GM12892 (cell line): ENCODE measurements at regions not wholly inside any gene's neighbourhood (a gene's known extent, or its start where the extent isn't known, plus 50 kb on each side); places are given as distances from the start of the nearest gene placed in this dataset.

Experiments used
- DNase-seq: peaks from one replicate; pipeline ENCODE4 v3.0.0; 2011; ENCODE audit not compliant: insufficient read length
- FAIRE-seq: peaks from 2 replicates; lab custom pipeline; 2011; peaks lifted over from hg19 to GRCh38; lab: Jason Lieb, UNC
- POLR2A ChIP-seq: IDR thresholded peaks from 2 replicates; pipeline ENCODE4 v1.6.1; 2011; ENCODE audit warnings: low read depth, low read length, control low read depth
- POLR2AphosphoS5 ChIP-seq: IDR thresholded peaks from 2 replicates; pipeline ENCODE4 v1.6.1; 2011; ENCODE audit warnings: low read depth, low read length, control low read depth
- TAF1 ChIP-seq: IDR thresholded peaks from 2 replicates; pipeline ENCODE4 v1.6.1; 2011; ENCODE audit warnings: low read depth, mild to moderate bottlenecking, control low read depth, low read length, borderline replicate concordance

- FAIRE-seq (no peak), DNase-seq (no peak)
- TF ChIP-seq TAF1 (no peak), POLR2AphosphoS5 (no peak), POLR2A (no peak)
Observed at GRCh38 chr6:139482287-139482686, 107.8 kb upstream of the CITED2 start.

DNA sequence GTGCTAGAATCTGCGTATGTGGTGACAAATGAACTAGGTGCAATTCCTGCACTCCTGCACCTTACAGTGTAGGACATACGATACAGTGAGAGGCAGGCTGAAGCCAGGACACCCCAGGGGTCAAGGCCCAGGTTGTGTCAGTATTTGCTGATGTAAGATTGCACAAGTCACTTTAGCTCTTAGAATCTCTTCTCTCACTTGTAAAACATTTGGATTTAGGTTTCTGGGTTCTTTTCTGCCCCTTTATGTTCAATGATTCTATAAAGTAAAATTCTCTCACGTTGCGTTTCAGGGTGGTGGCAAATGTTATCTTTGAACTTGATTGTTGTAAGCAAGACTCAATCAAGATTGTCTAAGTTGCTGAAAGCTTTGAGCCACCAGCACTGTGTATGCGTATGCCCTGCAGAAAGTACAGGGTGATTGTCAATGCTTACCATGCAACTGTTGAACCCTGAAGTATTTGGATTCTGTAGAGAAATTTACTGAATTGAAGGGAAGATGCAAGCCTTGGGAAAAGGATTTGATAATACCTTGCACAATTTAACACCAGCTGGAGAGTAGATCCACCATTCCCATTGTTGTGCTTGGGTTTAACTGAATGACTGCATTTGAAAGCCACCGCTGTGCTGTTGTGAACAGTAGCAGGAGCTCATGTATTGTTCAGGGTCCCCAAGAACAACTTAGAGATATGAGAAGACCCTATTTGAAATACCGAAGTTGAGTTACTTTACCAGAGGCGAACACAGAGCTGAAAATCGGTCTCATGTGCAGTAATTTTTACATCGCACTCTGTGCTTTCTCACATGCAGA, 106.1 kb upstream of the CITED2 start:
- FAIRE-seq = no peak
- TF ChIP-seq POLR2AphosphoS5 (no peak), POLR2A (no peak), TAF1 (no peak)
- no peak for DNase-seq

DNA sequence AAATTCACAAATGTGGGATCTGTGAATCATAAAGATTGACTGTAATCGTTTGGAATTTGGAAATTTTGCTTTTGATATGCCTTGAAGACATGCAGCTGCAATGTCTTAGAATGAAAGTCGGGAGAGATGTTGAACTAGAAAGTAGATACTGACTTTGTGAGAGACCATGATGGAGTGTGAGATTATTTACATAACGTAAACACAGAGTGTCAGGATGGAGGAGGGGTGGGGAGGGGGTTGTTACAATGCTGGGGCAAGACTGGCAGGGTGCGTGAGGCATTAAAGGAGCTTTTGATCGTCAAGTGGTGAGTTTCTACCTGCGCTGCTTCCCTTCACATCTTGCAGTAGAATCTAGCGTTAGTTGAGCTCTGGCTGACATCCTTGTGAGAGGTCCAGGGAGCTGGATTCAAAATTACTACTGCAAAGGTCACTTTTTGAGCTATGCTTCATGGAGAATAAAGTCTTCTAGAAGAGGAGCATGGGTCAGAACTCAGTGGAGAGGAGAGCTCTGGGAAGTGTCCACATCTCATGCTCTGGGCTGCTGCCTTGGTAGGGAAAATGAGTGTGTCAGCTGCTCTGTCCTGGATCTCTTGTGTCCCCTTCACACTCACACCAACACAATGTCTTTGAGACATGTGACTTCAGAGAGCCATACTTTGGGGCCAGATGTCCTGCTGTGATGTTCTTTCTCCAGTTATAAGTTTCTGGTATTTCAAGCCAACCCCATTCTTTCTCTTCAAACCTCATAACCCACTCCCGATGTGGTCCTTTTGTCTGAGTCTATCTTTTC, 105.2 kb upstream of the CITED2 start:
- FAIRE-seq (no peak), DNase-seq (no peak)
- no peak for TF ChIP-seq TAF1

DNA sequence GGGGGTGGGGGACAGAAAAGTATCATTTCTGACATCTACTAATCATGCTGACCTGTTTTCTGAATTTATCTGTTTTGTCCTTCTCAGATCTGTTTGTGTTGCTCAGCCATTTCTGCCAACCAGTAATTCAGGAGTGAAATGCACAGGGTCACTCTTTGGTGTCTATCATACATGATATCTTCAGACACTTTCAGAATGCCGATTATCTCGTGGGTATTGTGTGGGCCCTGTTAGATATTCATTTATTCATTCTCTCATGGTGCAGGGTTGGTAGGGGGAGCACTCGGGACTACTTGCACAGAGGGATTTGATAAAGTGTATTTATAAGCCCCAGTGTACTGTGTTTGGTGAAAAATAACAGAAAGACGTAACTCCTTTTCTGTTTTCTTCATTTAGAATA, 101.2 kb upstream of the CITED2 start:
- no peak for TF ChIP-seq POLR2AphosphoS5
- no peak for TF ChIP-seq TAF1
- TF ChIP-seq POLR2A = no peak
- FAIRE-seq (no peak), DNase-seq (no peak)

- TF ChIP-seq TAF1 (no peak), POLR2A (no peak), POLR2AphosphoS5 (no peak)
- DNase-seq (no peak), FAIRE-seq (no peak)
Observed at GRCh38 chr6:139475241-139475640, 100.8 kb upstream of the CITED2 start.

DNA sequence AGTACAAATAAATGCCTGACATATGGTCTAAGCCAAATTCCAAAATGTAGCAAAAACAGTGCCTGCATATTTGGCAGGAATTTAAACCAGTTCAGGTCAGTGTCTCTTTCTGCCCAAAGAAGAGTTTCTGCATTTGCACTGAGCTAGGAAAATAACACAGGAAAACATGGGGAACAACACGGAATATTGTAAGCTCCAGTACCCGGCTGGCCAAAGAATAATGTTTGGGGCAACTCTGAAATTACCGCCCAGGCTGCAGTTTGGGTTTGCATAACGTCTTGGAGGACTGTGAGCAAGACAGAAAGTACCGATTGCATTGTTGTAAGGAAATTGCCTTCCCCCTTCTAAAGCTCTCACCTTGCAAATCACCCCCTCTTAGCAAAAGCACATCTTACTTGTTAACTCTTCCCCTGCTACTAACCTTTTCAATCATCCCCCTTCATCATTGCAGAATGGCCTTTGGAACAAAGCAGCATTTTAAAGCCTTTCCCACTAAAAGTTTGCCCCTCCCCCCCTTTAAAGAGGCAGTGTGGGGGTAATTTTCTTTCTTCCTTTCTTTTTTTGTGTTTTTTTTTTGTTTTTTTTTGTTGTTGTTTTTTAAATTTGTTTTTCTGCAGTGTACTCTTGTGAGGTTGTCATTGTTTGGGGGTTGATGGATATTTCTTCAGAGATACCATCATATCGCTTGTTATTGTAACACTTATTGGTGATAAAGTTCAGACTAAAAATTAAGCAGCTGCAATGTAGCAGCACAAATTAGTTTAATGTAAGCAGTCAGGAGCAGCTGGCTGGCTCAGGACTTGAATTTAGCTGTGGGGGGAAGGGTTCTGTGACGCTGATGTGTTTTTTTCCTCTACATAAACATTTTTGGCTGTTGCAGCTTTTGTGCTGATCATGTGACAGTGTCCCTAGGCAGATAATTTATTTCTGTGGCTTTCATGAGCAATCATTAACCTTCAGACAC, 100.0 kb upstream of the CITED2 start:
- DNase-seq (no peak), FAIRE-seq (no peak)
- TF ChIP-seq POLR2A = no peak
- no peak for TF ChIP-seq TAF1
- TF ChIP-seq POLR2AphosphoS5 = no peak

GRCh38 chr6:139473731-139474130, 99.3 kb upstream of the CITED2 start:
- no peak for DNase-seq
- FAIRE-seq = no peak
- TF ChIP-seq POLR2A = no peak
- TF ChIP-seq TAF1 = no peak
- no peak for TF ChIP-seq POLR2AphosphoS5

DNA sequence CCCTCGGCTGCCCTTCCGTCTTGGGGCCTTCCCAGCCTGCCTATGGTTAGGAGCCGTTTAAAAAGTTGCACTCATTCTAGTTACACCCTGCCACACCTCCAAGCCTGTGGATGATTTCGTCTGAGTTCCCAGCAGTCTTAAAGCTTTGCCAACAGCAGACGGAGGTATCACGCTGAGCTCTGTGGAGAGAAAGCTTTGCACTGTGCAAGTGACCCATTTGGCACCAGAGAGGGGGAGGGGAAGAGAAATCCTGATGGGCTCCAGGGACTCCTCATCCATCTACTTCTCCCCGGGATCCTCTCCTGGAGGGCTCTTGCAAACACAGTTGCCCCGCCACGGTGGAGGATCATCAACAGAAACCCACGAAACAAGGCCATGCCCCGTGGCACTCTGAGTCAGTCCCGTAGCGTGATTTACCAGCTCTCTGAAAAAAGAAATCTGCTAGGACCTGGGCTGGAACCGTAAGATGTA, 98.8 kb upstream of the CITED2 start:
- DNase-seq = no peak
- TF ChIP-seq POLR2AphosphoS5 = no peak
- no peak for TF ChIP-seq TAF1
- TF ChIP-seq POLR2A = no peak

GRCh38 chr6:139472351-139473015, 98.0 kb upstream of the CITED2 start:
- FAIRE-seq (no peak), DNase-seq (no peak)
- TF ChIP-seq POLR2AphosphoS5 (no peak), TAF1 (no peak), POLR2A (no peak)

More for the DNA sequence above, 98.8 kb upstream of the CITED2 start:
- FAIRE-seq = no peak

- TF ChIP-seq TAF1 = no peak
- TF ChIP-seq POLR2AphosphoS5 = no peak
- TF ChIP-seq POLR2A = no peak
- FAIRE-seq (no peak), DNase-seq (no peak)
Observed at GRCh38 chr6:139470997-139471396, 96.5 kb upstream of the CITED2 start.
